ENCODE measurements at regions not wholly inside any gene's neighbourhood (a gene's known extent, or its start where the extent isn't known, plus 50 kb on each side); places are given as distances from the start of the nearest gene placed in this dataset.

- intact Hi-C loops (cut with DNase I, micrococcal nuclease), result no loop called here
- TF ChIP-seq, protein P1, sequence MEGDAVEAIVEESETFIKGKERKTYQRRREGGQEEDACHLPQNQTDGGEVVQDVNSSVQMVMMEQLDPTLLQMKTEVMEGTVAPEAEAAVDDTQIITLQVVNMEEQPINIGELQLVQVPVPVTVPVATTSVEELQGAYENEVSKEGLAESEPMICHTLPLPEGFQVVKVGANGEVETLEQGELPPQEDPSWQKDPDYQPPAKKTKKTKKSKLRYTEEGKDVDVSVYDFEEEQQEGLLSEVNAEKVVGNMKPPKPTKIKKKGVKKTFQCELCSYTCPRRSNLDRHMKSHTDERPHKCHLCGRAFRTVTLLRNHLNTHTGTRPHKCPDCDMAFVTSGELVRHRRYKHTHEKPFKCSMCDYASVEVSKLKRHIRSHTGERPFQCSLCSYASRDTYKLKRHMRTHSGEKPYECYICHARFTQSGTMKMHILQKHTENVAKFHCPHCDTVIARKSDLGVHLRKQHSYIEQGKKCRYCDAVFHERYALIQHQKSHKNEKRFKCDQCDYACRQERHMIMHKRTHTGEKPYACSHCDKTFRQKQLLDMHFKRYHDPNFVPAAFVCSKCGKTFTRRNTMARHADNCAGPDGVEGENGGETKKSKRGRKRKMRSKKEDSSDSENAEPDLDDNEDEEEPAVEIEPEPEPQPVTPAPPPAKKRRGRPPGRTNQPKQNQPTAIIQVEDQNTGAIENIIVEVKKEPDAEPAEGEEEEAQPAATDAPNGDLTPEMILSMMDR (IDR thresholded peaks at IDR 0.05), result no peak
- no peaks in the 10 kb centered on the region for H3K9me3 ChIP-seq
- ATAC-seq (no peak), DNase-seq (no peak)
- no peaks in the 10 kb centered on the region for H3K4me1 ChIP-seq (ENCODE audit: low read depth)
- no peak overlapping the region for H3K4me3 ChIP-seq
- no peaks in the 10 kb centered on the region for H3K36me3 ChIP-seq (ENCODE audit: low read depth)
Measured at GRCh38 chr3:166447513-166447912, 610.3 kb upstream of the BCHE start.

- no peaks in the 10 kb centered on the region for H3K36me3 ChIP-seq (ENCODE audit: low read depth)
- no peaks in the 10 kb centered on the region for H3K4me1 ChIP-seq (ENCODE audit: low read depth)
- H3K9me3 ChIP-seq, result no peaks in the 10 kb centered on the region
- H3K4me3 ChIP-seq, result no peak overlapping the region
- ATAC-seq, result no peak
- TF ChIP-seq, protein P1 (IDR thresholded peaks at IDR 0.05), result no peak
- intact Hi-C loops (cut with DNase I, micrococcal nuclease), result no loop called here
- DNase-seq, result no peak
Measured at GRCh38 chr3:166446986-166447385, 609.8 kb upstream of the BCHE start.

- Histone ChIP-seq H3K4me1 (ENCODE audit: low read depth) (no peaks in the 10 kb centered on the region), H3K9me3 (no peaks in the 10 kb centered on the region), H3K4me3 (no peak overlapping the region), H3K36me3 (ENCODE audit: low read depth) (no peaks in the 10 kb centered on the region)
- ATAC-seq (no peak), DNase-seq (no peak)
- TF ChIP-seq, protein P1 (IDR thresholded peaks at IDR 0.05), result no peak
- intact Hi-C loops (cut with DNase I, micrococcal nuclease), result no loop called here
Measured at GRCh38 chr3:166446291-166446690, 609.1 kb upstream of the BCHE start.

GRCh38 chr3:166445865-166446264 lies 608.6 kb upstream of the BCHE start:
- no peak for DNase-seq
- H3K4me1 ChIP-seq (ENCODE audit: low read depth), result no peaks in the 10 kb centered on the region
- intact Hi-C loops (cut with DNase I, micrococcal nuclease), result no loop called here
- ATAC-seq, result no peak
- H3K36me3 ChIP-seq (ENCODE audit: low read depth), result no peaks in the 10 kb centered on the region
- no peaks in the 10 kb centered on the region for H3K9me3 ChIP-seq
- H3K4me3 ChIP-seq, result no peak overlapping the region
- TF ChIP-seq, protein P1 (IDR thresholded peaks at IDR 0.05), result no peak

- ATAC-seq (peak; percentile 70), DNase-seq (peak in 2 of 3 donors; percentile 7 to 44)
- Histone ChIP-seq H3K9me3 (no peaks in the 10 kb centered on the region), H3K4me1 (ENCODE audit: low read depth) (no peaks in the 10 kb centered on the region), H3K36me3 (ENCODE audit: low read depth) (no peaks in the 10 kb centered on the region), H3K4me3 (no peak overlapping the region)
- intact Hi-C loops (cut with DNase I, micrococcal nuclease), result no loop called here
- TF ChIP-seq, protein P1 (IDR thresholded peaks at IDR 0.05), result no peak
Measured at GRCh38 chr3:166444756-166445155, 607.5 kb upstream of the BCHE start.

GRCh38 chr3:166444336-166444735 lies 607.1 kb upstream of the BCHE start:
- no peaks in the 10 kb centered on the region for H3K36me3 ChIP-seq (ENCODE audit: low read depth)
- H3K4me3 ChIP-seq, result no peak overlapping the region
- intact Hi-C loops (cut with DNase I, micrococcal nuclease), result no loop called here
- DNase-seq, result no peak
- no peak for ATAC-seq
- TF ChIP-seq, protein P1 (IDR thresholded peaks at IDR 0.05), result no peak
- H3K4me1 ChIP-seq (ENCODE audit: low read depth), result no peaks in the 10 kb centered on the region
- no peaks in the 10 kb centered on the region for H3K9me3 ChIP-seq
